Caki2 (cell line): ENCODE measurements at regions not wholly inside any gene's neighbourhood (a gene's known extent, or its start where the extent isn't known, plus 50 kb on each side); places are given as distances from the start of the nearest gene placed in this dataset.

Experiments
- DNase-seq: peaks from one replicate; pipeline ENCODE4 v3.0.0-alpha.2; 2015; ENCODE audit warnings: low read depth
- in situ Hi-C: cut with HindIII; loops from 2 replicates; pipeline ENCODE4 v1.10.0; 2016; ENCODE audit warnings: low sequenced_read_pairs, low pct_unique_long_range_greater_than_20kb, mixed read lengths

GRCh38 chr15:68871507-68871906, 50.8 kb upstream of the ANP32A start:
- in situ Hi-C loops, result no loop called here
- DNase-seq, result no peak

- in situ Hi-C loops, result no loop called here
- no peak for DNase-seq
These were observed 54.1 kb upstream of the ANP32A start for GRCh38 chr15:68874788-68875187.

- in situ Hi-C loops, result no loop called here
- DNase-seq, result peak; percentile 61
These were observed 54.8 kb upstream of the SPESP1 start for GRCh38 chr15:68875377-68876116.

DNA sequence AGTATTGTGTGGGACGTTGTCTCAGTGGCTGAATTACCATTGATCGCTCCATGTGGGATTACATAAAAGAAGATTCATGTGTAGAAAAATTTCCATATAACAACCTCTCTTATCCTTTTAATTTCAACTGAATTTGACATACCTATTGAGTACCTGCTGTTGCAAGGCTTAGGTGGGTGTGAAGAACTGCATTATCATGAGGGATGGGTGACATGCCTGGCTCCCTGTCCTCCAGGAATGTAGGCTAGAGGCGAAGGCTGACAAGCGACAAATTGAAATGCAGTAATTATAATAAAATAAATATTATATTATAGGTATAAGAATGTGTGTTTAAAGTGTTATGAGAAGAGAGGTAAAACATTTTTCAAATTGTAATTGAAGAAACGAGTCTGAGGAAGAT, 52.7 kb upstream of the SPESP1 start:
- no peak for DNase-seq
- in situ Hi-C loops, result no loop called here

DNA sequence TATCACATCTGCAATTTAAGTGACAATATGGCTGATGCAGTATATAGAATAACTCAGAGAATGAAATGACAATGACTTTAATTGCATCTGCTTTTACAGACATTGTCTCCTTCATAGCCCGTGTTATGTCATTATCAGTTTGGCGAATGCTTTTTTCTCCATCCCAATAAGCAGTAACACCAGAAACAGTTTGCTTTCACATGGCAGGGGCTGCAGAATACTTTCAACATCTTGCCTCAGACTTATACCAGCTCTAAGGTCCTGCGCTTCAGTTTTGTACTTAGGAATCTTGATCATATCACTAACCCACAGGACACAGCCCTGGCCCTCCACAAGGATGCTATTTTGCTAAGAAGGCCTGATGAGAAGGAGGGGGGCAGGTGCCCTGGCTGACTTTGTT, 49.9 kb upstream of the SPESP1 start:
- in situ Hi-C loops, result no loop called here
- no peak for DNase-seq
